HK-2 (cell line): ENCODE measurements at regions not wholly inside any gene's neighbourhood (a gene's known extent, or its start where the extent isn't known, plus 50 kb on each side); places are given as distances from the start of the nearest gene placed in this dataset.

Experiments
- DNase-seq: peaks from one replicate; pipeline ENCODE4 v3.0.0-alpha.2; 2018; ENCODE audit not compliant: unreplicated experiment

GRCh38 chr3:103785537-103785936 is 1350.7 kb downstream of the ZPLD1 start:
- no peak for DNase-seq

- DNase-seq: no peak
Measured at GRCh38 chr3:103786296-103786695, 1351.5 kb downstream of the ZPLD1 start.

GRCh38 chr3:103787164-103787871 is 1352.5 kb downstream of the ZPLD1 start:
- no peak for DNase-seq

GRCh38 chr3:103787879-103788278 is 1353.1 kb downstream of the ZPLD1 start:
- no peak for DNase-seq

- DNase-seq: no peak
Measured at GRCh38 chr3:103791786-103792515, 1357.1 kb downstream of the ZPLD1 start.

- no peak for DNase-seq
Measured at GRCh38 chr3:103794656-103795055, 1359.8 kb downstream of the ZPLD1 start.

GRCh38 chr3:103796068-103796467 is 1361.3 kb downstream of the ZPLD1 start:
- no peak for DNase-seq

- no peak for DNase-seq
Measured at GRCh38 chr3:103803787-103804186, 1369.0 kb downstream of the ZPLD1 start.

- DNase-seq: no peak
Measured at GRCh38 chr3:103810167-103810566, 1375.4 kb downstream of the ZPLD1 start.

GRCh38 chr3:103813955-103814354 is 1379.1 kb downstream of the ZPLD1 start:
- DNase-seq: no peak

GRCh38 chr3:103818398-103818797 is 1383.6 kb downstream of the ZPLD1 start:
- no peak for DNase-seq

- DNase-seq: no peak
Measured at GRCh38 chr3:103818800-103819199, 1384.0 kb downstream of the ZPLD1 start.

GRCh38 chr3:103825586-103825985 is 1390.8 kb downstream of the ZPLD1 start:
- no peak for DNase-seq

GRCh38 chr3:103829723-103830326 is 1395.0 kb downstream of the ZPLD1 start:
- no peak for DNase-seq

GRCh38 chr3:103847081-103848062 is 1412.6 kb downstream of the ZPLD1 start:
- no peak for DNase-seq

- no peak for DNase-seq
Measured at GRCh38 chr3:103851793-103852192, 1417.0 kb downstream of the ZPLD1 start.

GRCh38 chr3:103862415-103862814 is 1427.6 kb downstream of the ZPLD1 start:
- no peak for DNase-seq

GRCh38 chr3:103863381-103863780 is 1428.6 kb downstream of the ZPLD1 start:
- DNase-seq: no peak

- DNase-seq: no peak
Measured at GRCh38 chr3:103866113-103866512, 1431.3 kb downstream of the ZPLD1 start.

GRCh38 chr3:103873021-103873420 is 1438.2 kb downstream of the ZPLD1 start:
- DNase-seq: no peak

- no peak for DNase-seq
Measured at GRCh38 chr3:103873897-103874545, 1439.2 kb downstream of the ZPLD1 start.
